ENCODE measurements at regions not wholly inside any gene's neighbourhood (a gene's known extent, or its start where the extent isn't known, plus 50 kb on each side); places are given as distances from the start of the nearest gene placed in this dataset.

DNA sequence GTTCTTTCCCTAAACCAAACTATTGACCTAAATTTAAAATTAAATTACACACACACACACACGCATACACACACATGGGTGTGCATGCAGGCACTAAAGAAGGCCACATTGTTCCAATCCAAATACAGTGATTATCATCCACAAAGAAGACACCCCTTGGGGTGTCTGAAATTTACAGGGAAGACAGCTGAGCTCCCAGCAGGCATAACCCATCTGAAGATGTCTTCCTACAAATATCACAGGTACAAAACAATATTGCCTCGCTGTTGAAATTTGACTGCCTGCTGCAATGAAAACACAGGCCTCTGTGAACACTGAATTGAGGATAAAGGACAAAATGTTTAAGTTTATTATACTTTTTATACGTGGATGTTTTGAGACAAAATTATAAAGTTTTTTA lies 50.2 kb upstream of the SLC7A11 start:
- TF ChIP-seq, protein P1, sequence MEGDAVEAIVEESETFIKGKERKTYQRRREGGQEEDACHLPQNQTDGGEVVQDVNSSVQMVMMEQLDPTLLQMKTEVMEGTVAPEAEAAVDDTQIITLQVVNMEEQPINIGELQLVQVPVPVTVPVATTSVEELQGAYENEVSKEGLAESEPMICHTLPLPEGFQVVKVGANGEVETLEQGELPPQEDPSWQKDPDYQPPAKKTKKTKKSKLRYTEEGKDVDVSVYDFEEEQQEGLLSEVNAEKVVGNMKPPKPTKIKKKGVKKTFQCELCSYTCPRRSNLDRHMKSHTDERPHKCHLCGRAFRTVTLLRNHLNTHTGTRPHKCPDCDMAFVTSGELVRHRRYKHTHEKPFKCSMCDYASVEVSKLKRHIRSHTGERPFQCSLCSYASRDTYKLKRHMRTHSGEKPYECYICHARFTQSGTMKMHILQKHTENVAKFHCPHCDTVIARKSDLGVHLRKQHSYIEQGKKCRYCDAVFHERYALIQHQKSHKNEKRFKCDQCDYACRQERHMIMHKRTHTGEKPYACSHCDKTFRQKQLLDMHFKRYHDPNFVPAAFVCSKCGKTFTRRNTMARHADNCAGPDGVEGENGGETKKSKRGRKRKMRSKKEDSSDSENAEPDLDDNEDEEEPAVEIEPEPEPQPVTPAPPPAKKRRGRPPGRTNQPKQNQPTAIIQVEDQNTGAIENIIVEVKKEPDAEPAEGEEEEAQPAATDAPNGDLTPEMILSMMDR (IDR thresholded peaks at IDR 0.05; ENCODE audit: low read depth, low read length) = no peak
- H3K4me3 ChIP-seq (ENCODE audit: low read depth, low read length) = no peak overlapping the region
